ENCODE measurements at regions not wholly inside any gene's neighbourhood (a gene's known extent, or its start where the extent isn't known, plus 50 kb on each side); places are given as distances from the start of the nearest gene placed in this dataset.

DNA sequence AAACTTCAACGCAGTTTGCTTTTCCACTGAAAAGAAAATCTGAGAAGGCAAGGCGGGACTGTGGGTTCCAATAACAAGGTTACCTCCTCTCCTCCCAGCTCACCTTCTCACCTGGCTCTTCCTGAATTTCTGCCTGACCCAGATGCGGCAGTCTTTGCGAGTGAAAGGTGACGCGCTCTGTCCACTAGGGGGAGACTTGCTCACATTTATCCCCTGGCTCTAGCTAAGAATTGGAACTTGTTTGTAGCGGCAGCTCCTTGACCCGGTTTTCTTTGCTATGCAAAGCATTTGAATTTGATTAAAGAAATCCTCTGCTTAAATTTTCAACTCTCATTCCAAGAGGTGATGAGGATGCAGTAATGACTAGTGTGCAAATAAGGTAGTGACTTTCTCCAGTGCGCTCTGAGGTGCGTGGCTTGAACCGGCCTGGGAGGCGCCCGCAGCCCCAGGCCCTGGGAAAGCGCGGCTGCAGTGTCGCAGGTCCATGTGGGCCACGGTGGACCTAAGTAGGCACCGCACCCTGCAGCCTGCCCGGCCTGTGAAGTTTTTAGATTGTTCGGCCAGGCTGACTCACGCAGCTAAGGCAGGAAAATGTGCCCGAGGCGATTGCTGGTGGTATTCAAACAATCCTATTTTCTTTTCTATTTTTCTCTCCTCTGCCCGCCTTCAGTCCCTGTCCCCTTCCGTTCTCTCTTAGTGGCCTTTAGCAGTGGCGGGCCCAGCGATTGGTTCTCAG, 336.9 kb upstream of the NPSR1 start:
- peak; percentile 63 for DNase-seq (ENCODE audit: low spot score)
- peak overlapping the region; percentile 67 for H3K27ac Mint-ChIP-seq (ENCODE audit: unreplicated experiment)
- peaks cover 1% of the 10 kb centered on the region for H3K27me3 Mint-ChIP-seq (ENCODE audit: low read depth)
- peak overlapping the region; percentile 69 for H3K4me3 Mint-ChIP-seq (ENCODE audit: unreplicated experiment)
- H3K4me1 Mint-ChIP-seq (ENCODE audit: low read depth): peaks cover 14% of the 10 kb centered on the region
- no peaks in the 10 kb centered on the region for H3K9me3 Mint-ChIP-seq (ENCODE audit: low read depth)
- no peaks in the 10 kb centered on the region for H3K36me3 Mint-ChIP-seq (ENCODE audit: low read depth)
- TF ChIP-seq, protein P1, sequence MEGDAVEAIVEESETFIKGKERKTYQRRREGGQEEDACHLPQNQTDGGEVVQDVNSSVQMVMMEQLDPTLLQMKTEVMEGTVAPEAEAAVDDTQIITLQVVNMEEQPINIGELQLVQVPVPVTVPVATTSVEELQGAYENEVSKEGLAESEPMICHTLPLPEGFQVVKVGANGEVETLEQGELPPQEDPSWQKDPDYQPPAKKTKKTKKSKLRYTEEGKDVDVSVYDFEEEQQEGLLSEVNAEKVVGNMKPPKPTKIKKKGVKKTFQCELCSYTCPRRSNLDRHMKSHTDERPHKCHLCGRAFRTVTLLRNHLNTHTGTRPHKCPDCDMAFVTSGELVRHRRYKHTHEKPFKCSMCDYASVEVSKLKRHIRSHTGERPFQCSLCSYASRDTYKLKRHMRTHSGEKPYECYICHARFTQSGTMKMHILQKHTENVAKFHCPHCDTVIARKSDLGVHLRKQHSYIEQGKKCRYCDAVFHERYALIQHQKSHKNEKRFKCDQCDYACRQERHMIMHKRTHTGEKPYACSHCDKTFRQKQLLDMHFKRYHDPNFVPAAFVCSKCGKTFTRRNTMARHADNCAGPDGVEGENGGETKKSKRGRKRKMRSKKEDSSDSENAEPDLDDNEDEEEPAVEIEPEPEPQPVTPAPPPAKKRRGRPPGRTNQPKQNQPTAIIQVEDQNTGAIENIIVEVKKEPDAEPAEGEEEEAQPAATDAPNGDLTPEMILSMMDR (IDR thresholded peaks at IDR 0.05): peak; percentile 99

DNA sequence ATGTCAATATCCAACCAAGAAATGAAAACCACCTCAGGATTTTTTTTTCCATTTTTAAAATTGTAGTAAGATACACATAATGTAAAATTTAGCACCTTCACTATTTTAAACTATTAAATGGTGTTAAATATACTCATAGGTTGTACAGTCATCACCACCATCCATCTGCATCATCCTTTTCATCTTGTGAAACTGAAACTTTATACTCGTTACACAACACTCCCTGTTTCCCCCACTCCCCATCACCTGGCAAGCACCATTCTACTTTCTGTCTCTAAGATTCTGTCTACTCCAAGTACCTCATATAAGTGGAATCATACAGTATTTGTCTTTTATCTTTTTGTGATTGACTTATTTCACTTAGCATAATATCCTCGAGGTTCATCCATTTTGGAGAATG, 335.2 kb upstream of the NPSR1 start:
- Mint-ChIP-seq H3K36me3 (ENCODE audit: low read depth) (no peaks in the 10 kb centered on the region), H3K4me1 (ENCODE audit: low read depth) (peaks cover 14% of the 10 kb centered on the region), H3K27ac (ENCODE audit: unreplicated experiment) (no peak overlapping the region), H3K4me3 (ENCODE audit: unreplicated experiment) (no peak overlapping the region), H3K27me3 (ENCODE audit: low read depth) (no peaks in the 10 kb centered on the region), H3K9me3 (ENCODE audit: low read depth) (peaks cover 6% of the 10 kb centered on the region)
- TF ChIP-seq, protein P1 (IDR thresholded peaks at IDR 0.05): no peak
- DNase-seq (ENCODE audit: low spot score): no peak

DNA sequence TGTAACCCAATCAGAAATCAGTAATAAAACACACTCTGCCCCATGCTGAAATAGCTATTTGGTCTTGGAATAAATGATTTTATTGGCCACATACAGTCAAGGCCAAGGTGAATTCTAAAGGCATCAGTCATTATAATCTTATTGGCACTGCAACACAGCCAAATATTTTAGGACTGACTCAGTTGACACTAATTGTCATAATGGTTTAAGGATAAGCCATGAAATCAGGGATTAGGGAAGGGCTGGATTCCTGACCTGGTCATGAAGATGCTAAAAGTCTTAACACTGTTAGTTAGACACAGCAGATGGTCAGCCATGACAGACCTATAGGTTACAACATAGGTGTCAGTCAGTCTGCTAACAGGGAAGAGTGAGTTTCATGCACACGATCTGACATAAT, 330.3 kb upstream of the NPSR1 start:
- Mint-ChIP-seq H3K4me3 (ENCODE audit: unreplicated experiment) (no peak overlapping the region), H3K27me3 (ENCODE audit: low read depth) (no peaks in the 10 kb centered on the region), H3K9me3 (ENCODE audit: low read depth) (peaks cover 6% of the 10 kb centered on the region), H3K27ac (ENCODE audit: unreplicated experiment) (no peak overlapping the region), H3K4me1 (ENCODE audit: low read depth) (no peaks in the 10 kb centered on the region), H3K36me3 (ENCODE audit: low read depth) (no peaks in the 10 kb centered on the region)
- TF ChIP-seq, protein P1 (IDR thresholded peaks at IDR 0.05): no peak
- DNase-seq (ENCODE audit: low spot score): no peak

DNA sequence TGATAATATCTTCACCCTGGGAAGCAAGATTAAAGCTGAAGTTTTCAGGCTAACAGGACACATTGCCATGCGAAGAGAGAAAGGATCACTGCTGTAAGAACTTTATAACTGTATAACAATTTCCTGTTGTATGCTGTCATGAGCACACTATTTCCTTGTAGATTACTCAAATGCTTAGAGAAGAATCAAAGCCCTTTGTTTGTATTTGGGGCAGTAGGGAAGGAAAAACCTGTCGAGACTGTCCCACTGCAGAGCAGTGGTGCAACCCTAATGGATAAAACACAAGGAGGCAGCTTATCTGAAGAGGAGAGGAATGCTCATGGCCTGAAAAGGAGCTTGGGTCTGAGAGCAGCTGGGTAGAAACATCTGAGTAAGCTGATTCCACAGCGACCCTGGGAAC, 327.7 kb upstream of the NPSR1 start:
- no peak overlapping the region for H3K4me3 Mint-ChIP-seq (ENCODE audit: unreplicated experiment)
- no peaks in the 10 kb centered on the region for H3K4me1 Mint-ChIP-seq (ENCODE audit: low read depth)
- no peak overlapping the region for H3K27ac Mint-ChIP-seq (ENCODE audit: unreplicated experiment)
- no peaks in the 10 kb centered on the region for H3K36me3 Mint-ChIP-seq (ENCODE audit: low read depth)
- H3K9me3 Mint-ChIP-seq (ENCODE audit: low read depth): peaks cover 6% of the 10 kb centered on the region
- no peak for DNase-seq (ENCODE audit: low spot score)
- TF ChIP-seq, protein P1 (IDR thresholded peaks at IDR 0.05): no peak
- H3K27me3 Mint-ChIP-seq (ENCODE audit: low read depth): peaks cover 9% of the 10 kb centered on the region

DNA sequence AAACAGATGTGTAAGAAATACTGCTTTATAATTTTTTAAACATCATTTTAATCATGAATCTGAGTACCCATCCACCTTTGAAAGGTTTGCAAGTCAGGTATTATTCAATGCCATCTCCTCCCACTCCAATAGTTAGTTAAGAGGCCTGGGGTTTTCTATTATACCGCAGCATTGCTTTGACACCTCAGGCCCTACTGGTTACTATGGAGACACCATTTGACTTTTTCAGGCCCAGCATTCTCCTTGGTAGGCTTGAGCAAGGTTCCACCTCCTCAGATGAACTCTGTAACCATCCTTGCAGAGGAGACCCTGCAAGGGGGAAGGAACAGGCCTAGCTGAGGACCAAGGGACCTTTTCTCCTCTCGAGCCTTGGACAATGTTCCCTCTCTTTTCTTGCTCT, 326.9 kb upstream of the NPSR1 start:
- no peak for DNase-seq (ENCODE audit: low spot score)
- no peaks in the 10 kb centered on the region for H3K4me1 Mint-ChIP-seq (ENCODE audit: low read depth)
- no peak overlapping the region for H3K27ac Mint-ChIP-seq (ENCODE audit: unreplicated experiment)
- H3K27me3 Mint-ChIP-seq (ENCODE audit: low read depth): peaks cover 9% of the 10 kb centered on the region
- TF ChIP-seq, protein P1 (IDR thresholded peaks at IDR 0.05): no peak
- H3K9me3 Mint-ChIP-seq (ENCODE audit: low read depth): peaks cover 6% of the 10 kb centered on the region
- H3K36me3 Mint-ChIP-seq (ENCODE audit: low read depth): no peaks in the 10 kb centered on the region
- no peak overlapping the region for H3K4me3 Mint-ChIP-seq (ENCODE audit: unreplicated experiment)
